ENCODE measurements at regions not wholly inside any gene's neighbourhood (a gene's known extent, or its start where the extent isn't known, plus 50 kb on each side); places are given as distances from the start of the nearest gene placed in this dataset.

- DNase-seq: no peak
Measured at GRCh38 chr16:86166414-86166813, 267.5 kb downstream of the IRF8 start.

- DNase-seq: no peak
Measured at GRCh38 chr16:86167061-86167460, 268.1 kb downstream of the IRF8 start.

- no peak for DNase-seq
Measured at GRCh38 chr16:86170720-86171119, 271.8 kb downstream of the IRF8 start.

GRCh38 chr16:86171329-86171728 is 272.4 kb downstream of the IRF8 start:
- peak; percentile 1 for DNase-seq

- DNase-seq: no peak
Measured at GRCh38 chr16:86175816-86176215, 276.9 kb downstream of the IRF8 start.

GRCh38 chr16:86176462-86176861 is 277.5 kb downstream of the IRF8 start:
- DNase-seq: no peak

- DNase-seq: no peak
Measured at GRCh38 chr16:86180244-86180643, 281.3 kb downstream of the IRF8 start.

GRCh38 chr16:86180780-86181179 is 281.8 kb downstream of the IRF8 start:
- DNase-seq: no peak

- no peak for DNase-seq
Measured at GRCh38 chr16:86181526-86181925, 282.6 kb downstream of the IRF8 start.

GRCh38 chr16:86184185-86184584 is 285.2 kb downstream of the IRF8 start:
- DNase-seq: no peak

GRCh38 chr16:86185089-86185488 is 286.1 kb downstream of the IRF8 start:
- no peak for DNase-seq

GRCh38 chr16:86186313-86186712 is 287.4 kb downstream of the IRF8 start:
- DNase-seq: no peak

- no peak for DNase-seq
Measured at GRCh38 chr16:86189934-86190333, 291.0 kb downstream of the IRF8 start.

- no peak for DNase-seq
Measured at GRCh38 chr16:86191663-86192062, 292.7 kb downstream of the IRF8 start.

- DNase-seq: no peak
Measured at GRCh38 chr16:86193528-86194193, 294.7 kb downstream of the IRF8 start.

- DNase-seq: no peak
Measured at GRCh38 chr16:86195863-86196630, 297.1 kb downstream of the IRF8 start.

- no peak for DNase-seq
Measured at GRCh38 chr16:86196687-86197391, 297.9 kb downstream of the IRF8 start.

- DNase-seq: no peak
Measured at GRCh38 chr16:86198206-86199118, 299.5 kb downstream of the IRF8 start.

- DNase-seq: no peak
Measured at GRCh38 chr16:86199182-86199581, 300.2 kb downstream of the IRF8 start.

- DNase-seq: no peak
Measured at GRCh38 chr16:86199871-86200695, 301.1 kb downstream of the IRF8 start.

- no peak for DNase-seq
Measured at GRCh38 chr16:86200722-86201121, 301.8 kb downstream of the IRF8 start.

- DNase-seq: no peak
Measured at GRCh38 chr16:86201746-86202145, 302.8 kb downstream of the IRF8 start.

All from fibroblast of skin of right biceps (primary cell).